Liver (tissue), 8 donors: ENCODE measurements at regions not wholly inside any gene's neighbourhood (a gene's known extent, or its start where the extent isn't known, plus 50 kb on each side); places are given as distances from the start of the nearest gene placed in this dataset.

Experiments used
- DNase-seq: peaks from one replicate; pipeline ENCODE4 v3.0.0-alpha.2; 2017; ENCODE audit warnings: low spot score
- H3K27ac ChIP-seq, 2 donors: one replicate each; pipeline ENCODE4 v1.7.0; 2013; ENCODE audit warnings: inconsistent platforms in 2 of 2, low read length in 2 of 2, control low read depth in 1 of 2, low read depth in 1 of 2, mild to moderate bottlenecking in 1 of 2
- H3K27me3 ChIP-seq, 4 donors: one replicate each; pipeline versions ENCODE4 v1.6.1 to v1.7.0; 2013; ENCODE audit warnings: low read length in 3 of 4, inconsistent platforms in 1 of 4, mild to moderate bottlenecking in 1 of 4, moderate library complexity in 1 of 4; ENCODE audit not compliant: control insufficient read depth in 4 of 4, insufficient read depth in 4 of 4
- H3K36me3 ChIP-seq, 4 donors: one replicate each; pipeline versions ENCODE4 v1.6.1 to v1.7.0; 2013; ENCODE audit warnings: low read length in 3 of 4, mild to moderate bottlenecking in 3 of 4, low read depth in 1 of 4, moderate library complexity in 1 of 4; ENCODE audit not compliant: control insufficient read depth in 4 of 4, insufficient read depth in 3 of 4
- H3K4me1 ChIP-seq, 4 donors: one replicate each; pipeline versions ENCODE4 v1.6.1 to v1.7.0; 2013; ENCODE audit warnings: low read length in 3 of 4, mild to moderate bottlenecking in 3 of 4, moderate library complexity in 1 of 4; ENCODE audit not compliant: control insufficient read depth in 4 of 4, insufficient read depth in 4 of 4
- H3K4me3 ChIP-seq, 3 donors: one replicate each; pipeline versions ENCODE4 v1.6.1 to v1.7.0; 2013; ENCODE audit warnings: low read length in 3 of 3, control low read depth in 1 of 3, low read depth in 1 of 3, mild to moderate bottlenecking in 1 of 3
- H3K9ac ChIP-seq, 2 donors: one replicate each; pipeline ENCODE4 v1.7.0; 2013; ENCODE audit warnings: low read length in 2 of 2, mild to moderate bottlenecking in 2 of 2, moderate library complexity in 2 of 2, control low read depth in 1 of 2, low read depth in 1 of 2
- H3K9me3 ChIP-seq, 4 donors: one replicate each; pipeline versions ENCODE4 v1.6.1 to v1.7.0; 2013; ENCODE audit warnings: low read length in 3 of 4; ENCODE audit not compliant: control insufficient read depth in 4 of 4
- CTCF ChIP-seq: fragments of 150-350 bp; IDR thresholded peaks from 2 replicates; pipeline ENCODE4 v1.5.1; 2017; ENCODE audit warnings: improper control_type of control experiment, low read depth, low read length; ENCODE audit not compliant: missing input control
- EGR1 ChIP-seq, 2 donors: IDR thresholded peaks; 2 replicates each; pipeline ENCODE4 v1.6.1; 2016 to 2018; ENCODE audit warnings: antibody characterized with exemption in 2 of 2, low read depth in 2 of 2
- FOXA1 ChIP-seq: IDR thresholded peaks from 2 replicates; pipeline ENCODE4 v1.6.1; 2016; ENCODE audit warnings: antibody characterized with exemption
- FOXA2 ChIP-seq: IDR thresholded peaks from 2 replicates; pipeline ENCODE4 v1.6.1; 2016; ENCODE audit warnings: antibody characterized with exemption
- GABPA ChIP-seq, 2 donors: IDR thresholded peaks in 1 of 2; conservative IDR thresholded peaks in 1 of 2; 2 replicates each; pipeline ENCODE4 v1.6.1; 2016; ENCODE audit warnings: antibody characterized with exemption in 2 of 2, mild to moderate bottlenecking in 1 of 2, moderate library complexity in 1 of 2
- HNF4A ChIP-seq, 2 donors: conservative IDR thresholded peaks; 2 replicates each; pipeline ENCODE4 v1.6.1; 2016; ENCODE audit warnings: antibody characterized with exemption in 2 of 2, mild to moderate bottlenecking in 2 of 2
- HNF4G ChIP-seq: IDR thresholded peaks from 2 replicates; pipeline ENCODE4 v1.6.1; 2016; ENCODE audit warnings: antibody characterized with exemption
- JUND ChIP-seq, 2 donors: IDR thresholded peaks; 2 replicates each; pipeline ENCODE4 v1.6.1; 2016; ENCODE audit warnings: antibody characterized with exemption in 2 of 2
- NR2F2 ChIP-seq: IDR thresholded peaks from 2 replicates; pipeline ENCODE4 v1.6.1; 2016; ENCODE audit warnings: antibody characterized with exemption
- RAD21 ChIP-seq, 2 donors: IDR thresholded peaks; 2 replicates each; pipeline ENCODE4 v1.6.1; 2016; ENCODE audit warnings: antibody characterized with exemption in 2 of 2, mild to moderate bottlenecking in 2 of 2
- RXRA ChIP-seq, 2 donors: IDR thresholded peaks; 2 replicates each; pipeline ENCODE4 v1.6.1; 2017 to 2018; ENCODE audit warnings: antibody characterized with exemption in 2 of 2, mild to moderate bottlenecking in 1 of 2
- SP1 ChIP-seq: IDR thresholded peaks from 2 replicates; pipeline ENCODE4 v1.6.1; 2018; ENCODE audit warnings: antibody characterized with exemption, mild to moderate bottlenecking
- TAF1 ChIP-seq: conservative IDR thresholded peaks from 2 replicates; pipeline ENCODE4 v1.6.1; 2016; ENCODE audit warnings: antibody characterized with exemption, mild to moderate bottlenecking
- YY1 ChIP-seq: IDR thresholded peaks from 2 replicates; pipeline ENCODE4 v1.6.1; 2016; ENCODE audit warnings: antibody characterized with exemption, mild to moderate bottlenecking
- ZBTB33 ChIP-seq: IDR thresholded peaks from 2 replicates; pipeline ENCODE4 v1.6.1; 2016; ENCODE audit warnings: antibody characterized with exemption
- WGBS: extraction: QIAGEN DNeasy Blood & Tissue Kit; methylation state at CpG from one replicate; pipeline ENCODE4 v1.1.7; 2013; 5-methylcytosine and 5-hydroxymethylcytosine counted together
- donor health status: healthy.
- donor health status: healthy.
- donor health status: healthy.
- donor health status: healthy.
- donor health status: healthy.

GRCh38 chr9:92173318-92173717 lies 58.1 kb upstream of the SPTLC1 start:
- WGBS: 94% methylated on average over 7 of the region's 7 CpGs
- Histone ChIP-seq H3K36me3 (no peaks in the 10 kb centered on the region), H3K4me3 (no peak overlapping the region), H3K27ac (no peak overlapping the region), H3K27me3 (peaks cover 0 to 3% (median 0%) of the 10 kb centered on the region in 4 donors), H3K9me3 (peaks cover 0 to 3% (median under 1%) of the 10 kb centered on the region in 4 donors), H3K4me1 (no peaks in the 10 kb centered on the region), H3K9ac (no peak overlapping the region)
- no peak for DNase-seq
- no peak for TF ChIP-seq FOXA2
- no peak for TF ChIP-seq CTCF
- TF ChIP-seq ZBTB33: no peak
- TF ChIP-seq HNF4G: no peak
- no peak for TF ChIP-seq GABPA (IDR thresholded peaks at IDR 0.05 in 1 of 2, conservative IDR thresholded peaks at IDR 0.05 in 1 of 2)
- TF ChIP-seq SP1: no peak

- no peak overlapping the region for H3K4me3 ChIP-seq
- WGBS: 86% methylated on average over 9 of the region's 9 CpGs
- H3K9ac ChIP-seq: no peak overlapping the region
- TF ChIP-seq RXRA (IDR thresholded peaks at IDR 0.05) (no peak), NR2F2 (no peak), CTCF (no peak), FOXA1 (no peak), HNF4A (conservative IDR thresholded peaks at IDR 0.05) (no peak), FOXA2 (no peak), JUND (IDR thresholded peaks at IDR 0.05) (no peak), YY1 (no peak), EGR1 (IDR thresholded peaks at IDR 0.05; ENCODE audit: low read depth in 2 of 2) (no peak), RAD21 (IDR thresholded peaks at IDR 0.05) (no peak), GABPA (IDR thresholded peaks at IDR 0.05 in 1 of 2, conservative IDR thresholded peaks at IDR 0.05 in 1 of 2) (no peak), TAF1 (no peak), HNF4G (no peak)
- no peak for DNase-seq
- H3K36me3 ChIP-seq: no peaks in the 10 kb centered on the region
- peaks cover 0 to 3% (median 0%) of the 10 kb centered on the region in 4 donors for H3K27me3 ChIP-seq
- no peaks in the 10 kb centered on the region for H3K4me1 ChIP-seq
- no peak overlapping the region for H3K27ac ChIP-seq
- H3K9me3 ChIP-seq: peaks cover 0 to 3% (median under 1%) of the 10 kb centered on the region in 4 donors
These were observed 56.6 kb upstream of the SPTLC1 start for GRCh38 chr9:92171822-92172221.
